ENCODE measurements at regions not wholly inside any gene's neighbourhood (a gene's known extent, or its start where the extent isn't known, plus 50 kb on each side); places are given as distances from the start of the nearest gene placed in this dataset.
"Not testable (repeated sequence)": the region's sequence is repeated elsewhere in the genome, so short reads cannot be mapped to it uniquely, and the experiment has no call there.

DNA sequence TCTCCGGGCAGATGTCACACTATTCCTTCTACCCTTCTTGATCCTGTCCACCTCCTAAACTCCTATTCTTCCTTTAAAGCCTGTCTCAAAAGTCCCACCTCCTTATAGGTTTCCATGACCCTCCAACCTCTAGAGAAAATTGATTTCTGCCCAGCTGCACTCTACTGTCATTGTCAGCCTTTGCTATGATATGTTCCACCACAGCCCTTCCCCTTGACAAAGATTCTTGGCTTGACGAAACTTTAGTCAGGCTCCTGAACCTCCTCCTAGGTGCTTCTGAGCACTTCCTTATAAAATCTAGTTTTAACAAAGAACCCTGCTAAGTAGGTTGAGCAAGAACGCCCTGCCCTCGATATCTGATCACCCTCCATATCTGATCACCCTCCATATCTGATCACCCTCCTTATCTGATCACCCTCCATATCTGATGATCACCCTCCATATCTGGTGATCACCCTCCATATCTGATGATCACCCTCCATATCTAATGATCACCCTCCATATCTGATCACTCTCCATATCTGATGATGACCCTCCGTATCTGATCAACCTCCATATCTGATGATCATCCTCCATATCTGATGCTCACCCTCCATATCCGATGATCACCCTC is 103.2 kb downstream of the RIN2 start:
- Mint-ChIP-seq H3K27me3 (ENCODE audit: low read depth) (no peaks in the 10 kb centered on the region), H3K4me3 (ENCODE audit: low read depth) (no peak overlapping the region), H3K9me3 (no peaks in the 10 kb centered on the region), H3K36me3 (ENCODE audit: low read depth) (no peaks in the 10 kb centered on the region), H3K4me1 (ENCODE audit: low read depth) (no peaks in the 10 kb centered on the region), H3K27ac (no peak overlapping the region)
- intact Hi-C loops (cut with micrococcal nuclease), result no loop called here
- no peak for DNase-seq (ENCODE audit: low spot score)

GRCh38 chr20:19864130-19864529 is 106.1 kb downstream of the RIN2 start:
- H3K27me3 Mint-ChIP-seq (ENCODE audit: low read depth), result no peaks in the 10 kb centered on the region
- no peaks in the 10 kb centered on the region for H3K4me1 Mint-ChIP-seq (ENCODE audit: low read depth)
- intact Hi-C loops (cut with micrococcal nuclease), result no loop called here
- no peak for DNase-seq (ENCODE audit: low spot score)
- no peak overlapping the region for H3K27ac Mint-ChIP-seq
- H3K9me3 Mint-ChIP-seq, result no peaks in the 10 kb centered on the region
- no peak overlapping the region for H3K4me3 Mint-ChIP-seq (ENCODE audit: low read depth)
- no peaks in the 10 kb centered on the region for H3K36me3 Mint-ChIP-seq (ENCODE audit: low read depth)

DNA sequence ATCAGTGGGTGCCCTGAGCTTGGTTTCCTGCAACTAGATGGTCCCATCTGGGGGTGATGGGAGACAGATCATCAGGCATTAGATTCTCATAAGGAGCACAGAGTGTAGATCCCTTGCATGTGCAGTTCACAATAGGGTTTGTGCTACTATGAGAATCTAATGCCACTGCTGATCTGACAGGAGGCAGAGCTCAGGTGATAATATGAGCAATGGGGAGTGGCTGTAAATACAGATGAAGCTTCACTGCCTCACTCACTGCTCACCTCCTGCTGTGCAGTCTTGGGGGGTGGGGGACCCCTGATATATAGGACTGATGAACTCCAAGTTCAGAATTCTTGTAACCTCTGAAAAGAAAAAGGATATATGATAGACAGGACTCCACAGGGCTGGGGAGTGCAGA is 108.0 kb downstream of the RIN2 start:
- intact Hi-C loops (cut with micrococcal nuclease), result no loop called here
- no peak overlapping the region for H3K4me3 Mint-ChIP-seq (ENCODE audit: low read depth)
- no peaks in the 10 kb centered on the region for H3K36me3 Mint-ChIP-seq (ENCODE audit: low read depth)
- no peaks in the 10 kb centered on the region for H3K9me3 Mint-ChIP-seq
- no peak for DNase-seq (ENCODE audit: low spot score)
- H3K4me1 Mint-ChIP-seq (ENCODE audit: low read depth), result no peaks in the 10 kb centered on the region
- no peaks in the 10 kb centered on the region for H3K27me3 Mint-ChIP-seq (ENCODE audit: low read depth)
- H3K27ac Mint-ChIP-seq, result no peak overlapping the region

DNA sequence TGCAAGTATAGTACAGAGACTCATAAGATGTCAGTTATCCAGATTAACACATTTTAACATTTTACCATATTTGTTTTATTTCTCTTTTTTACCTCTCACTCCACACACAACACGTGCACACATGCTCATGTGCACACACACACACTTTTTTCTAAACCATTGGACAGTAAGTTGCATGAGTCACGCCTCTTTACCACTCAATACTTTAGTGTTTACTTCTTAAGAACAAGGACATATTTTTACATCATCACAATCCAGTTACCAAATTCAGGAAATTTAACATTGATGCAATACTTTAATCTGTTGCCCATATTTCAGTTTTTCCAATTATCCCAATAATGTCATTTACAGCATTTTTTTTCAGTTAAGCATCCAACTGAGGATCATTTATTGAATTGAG is 109.0 kb downstream of the RIN2 start:
- H3K4me1 Mint-ChIP-seq (ENCODE audit: low read depth), result no peaks in the 10 kb centered on the region
- intact Hi-C loops (cut with micrococcal nuclease), result no loop called here
- H3K9me3 Mint-ChIP-seq, result no peaks in the 10 kb centered on the region
- H3K27ac Mint-ChIP-seq, result no peak overlapping the region
- H3K27me3 Mint-ChIP-seq (ENCODE audit: low read depth), result no peaks in the 10 kb centered on the region
- no peaks in the 10 kb centered on the region for H3K36me3 Mint-ChIP-seq (ENCODE audit: low read depth)
- no peak overlapping the region for H3K4me3 Mint-ChIP-seq (ENCODE audit: low read depth)
- DNase-seq (ENCODE audit: low spot score), result no peak

DNA sequence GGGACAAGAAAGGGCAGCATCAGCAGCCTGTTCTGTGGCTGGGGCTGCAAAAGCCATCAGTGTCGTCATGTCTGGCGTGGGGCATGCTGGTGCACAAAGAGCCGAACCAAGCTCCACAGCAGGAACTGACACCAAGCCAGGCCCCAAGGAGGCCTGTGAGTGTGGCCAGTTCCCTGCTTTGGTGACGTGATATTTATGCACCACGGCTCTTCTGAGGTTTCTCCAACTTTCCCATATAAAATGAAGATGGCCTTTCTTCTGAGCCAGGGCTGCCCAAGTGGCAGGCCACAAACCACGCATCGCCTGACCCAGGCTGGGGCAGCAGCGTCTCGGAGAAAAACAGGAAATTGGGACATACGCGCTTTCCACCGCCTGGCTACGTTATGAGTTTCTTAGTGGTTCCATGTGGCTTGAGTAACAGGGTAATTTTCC is 109.9 kb downstream of the RIN2 start:
- Mint-ChIP-seq H3K4me3 (ENCODE audit: low read depth) (no peak overlapping the region), H3K27ac (no peak overlapping the region), H3K9me3 (no peaks in the 10 kb centered on the region), H3K36me3 (ENCODE audit: low read depth) (no peaks in the 10 kb centered on the region), H3K27me3 (ENCODE audit: low read depth) (no peaks in the 10 kb centered on the region), H3K4me1 (ENCODE audit: low read depth) (no peaks in the 10 kb centered on the region)
- intact Hi-C loops (cut with micrococcal nuclease), result no loop called here
- no peak for DNase-seq (ENCODE audit: low spot score)

GRCh38 chr20:19868441-19868840 is 110.4 kb downstream of the RIN2 start:
- DNase-seq (ENCODE audit: low spot score), result no peak
- intact Hi-C loops (cut with micrococcal nuclease), result no loop called here
- H3K4me1 Mint-ChIP-seq (ENCODE audit: low read depth), result no peaks in the 10 kb centered on the region
- H3K27ac Mint-ChIP-seq, result no peak overlapping the region
- no peak overlapping the region for H3K4me3 Mint-ChIP-seq (ENCODE audit: low read depth)
- no peaks in the 10 kb centered on the region for H3K36me3 Mint-ChIP-seq (ENCODE audit: low read depth)
- H3K27me3 Mint-ChIP-seq (ENCODE audit: low read depth), result no peaks in the 10 kb centered on the region
- no peaks in the 10 kb centered on the region for H3K9me3 Mint-ChIP-seq

DNA sequence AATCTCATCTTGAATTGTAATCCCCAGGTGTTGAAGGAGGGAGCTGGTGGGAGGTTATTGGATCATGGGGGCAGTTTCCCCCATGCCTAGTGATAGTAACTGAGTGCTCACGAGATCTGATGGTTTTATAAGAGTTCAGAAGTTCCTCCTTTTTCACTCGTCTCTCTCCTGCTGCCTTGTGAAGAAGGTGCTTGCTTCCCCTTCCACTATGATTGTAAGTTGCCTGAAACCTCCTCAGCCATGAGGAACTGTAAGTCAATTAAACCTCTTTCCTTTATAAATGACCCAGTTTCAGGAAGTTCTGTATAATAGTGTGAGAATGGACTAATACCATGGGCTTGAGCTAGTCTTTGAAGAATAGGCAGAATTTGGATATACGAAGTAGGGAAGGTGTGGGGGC is 113.9 kb downstream of the RIN2 start:
- H3K36me3 Mint-ChIP-seq (ENCODE audit: low read depth), result no peaks in the 10 kb centered on the region
- H3K9me3 Mint-ChIP-seq, result no peaks in the 10 kb centered on the region
- H3K27ac Mint-ChIP-seq, result no peak overlapping the region
- H3K4me1 Mint-ChIP-seq (ENCODE audit: low read depth), result no peaks in the 10 kb centered on the region
- H3K4me3 Mint-ChIP-seq (ENCODE audit: low read depth), result no peak overlapping the region
- intact Hi-C loops (cut with micrococcal nuclease), result no loop called here
- no peak for DNase-seq (ENCODE audit: low spot score)
- H3K27me3 Mint-ChIP-seq (ENCODE audit: low read depth), result peaks cover 2% of the 10 kb centered on the region

- Mint-ChIP-seq H3K27me3 (ENCODE audit: low read depth) (peaks cover 2% of the 10 kb centered on the region), H3K36me3 (ENCODE audit: low read depth) (no peaks in the 10 kb centered on the region), H3K4me3 (ENCODE audit: low read depth) (no peak overlapping the region), H3K27ac (no peak overlapping the region), H3K4me1 (ENCODE audit: low read depth) (no peaks in the 10 kb centered on the region), H3K9me3 (no peaks in the 10 kb centered on the region)
- DNase-seq (ENCODE audit: low spot score), result no peak
- intact Hi-C loops (cut with micrococcal nuclease), result no loop called here
Observed at GRCh38 chr20:19874040-19874727, 116.1 kb downstream of the RIN2 start.

DNA sequence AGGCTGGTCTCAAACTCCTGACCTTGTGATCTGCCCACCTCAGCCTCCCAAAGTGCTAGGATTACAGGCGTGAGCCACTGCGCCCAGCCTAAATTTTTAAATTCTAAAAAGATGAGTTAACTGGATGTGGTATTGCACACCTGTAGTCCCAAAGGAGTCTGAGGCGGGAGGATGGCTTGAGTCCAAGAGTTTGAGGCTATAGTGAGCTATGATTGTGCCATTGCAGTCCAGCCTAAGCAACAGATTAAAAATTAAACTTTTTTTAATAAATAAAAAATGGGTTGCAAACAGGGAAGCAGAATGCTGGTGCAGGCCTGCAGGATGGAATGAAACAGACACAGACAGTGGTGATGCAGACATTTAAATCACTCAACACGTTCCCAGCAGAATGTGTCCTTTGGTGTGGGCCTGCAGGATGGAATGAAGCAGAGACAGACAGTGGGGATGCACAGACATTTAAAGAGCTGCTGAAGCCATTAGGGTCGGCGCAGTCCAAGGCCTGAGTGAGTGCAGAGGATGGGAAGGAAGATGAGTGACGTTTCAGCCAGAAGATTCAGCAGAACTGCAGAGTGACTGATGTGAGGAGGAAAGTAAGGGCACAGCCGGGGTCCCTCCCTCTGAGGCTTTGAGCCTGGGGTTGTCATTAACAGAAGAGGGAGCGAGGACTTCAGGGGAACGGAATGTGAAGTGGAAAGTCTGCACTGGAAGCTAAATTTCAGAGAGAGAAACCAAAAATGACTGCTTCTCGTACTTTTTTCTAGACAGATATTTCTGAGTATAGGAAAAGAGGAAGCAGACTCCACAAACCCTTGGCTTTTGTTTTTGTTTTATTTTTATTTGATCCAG is 117.5 kb downstream of the RIN2 start:
- no peak overlapping the region for H3K4me3 Mint-ChIP-seq (ENCODE audit: low read depth)
- H3K9me3 Mint-ChIP-seq, result no peaks in the 10 kb centered on the region
- H3K27ac Mint-ChIP-seq, result no peak overlapping the region
- H3K4me1 Mint-ChIP-seq (ENCODE audit: low read depth), result no peaks in the 10 kb centered on the region
- no peak for DNase-seq (ENCODE audit: low spot score)
- peaks cover 2% of the 10 kb centered on the region for H3K27me3 Mint-ChIP-seq (ENCODE audit: low read depth)
- intact Hi-C loops (cut with micrococcal nuclease), result no loop called here
- no peaks in the 10 kb centered on the region for H3K36me3 Mint-ChIP-seq (ENCODE audit: low read depth)

GRCh38 chr20:19876828-19877460 is 118.9 kb downstream of the RIN2 start:
- Mint-ChIP-seq H3K36me3 (ENCODE audit: low read depth) (no peaks in the 10 kb centered on the region), H3K27ac (no peak overlapping the region), H3K27me3 (ENCODE audit: low read depth) (peaks cover 2% of the 10 kb centered on the region), H3K4me3 (ENCODE audit: low read depth) (no peak overlapping the region), H3K4me1 (ENCODE audit: low read depth) (no peaks in the 10 kb centered on the region), H3K9me3 (no peaks in the 10 kb centered on the region)
- no peak for DNase-seq (ENCODE audit: low spot score)
- intact Hi-C loops (cut with micrococcal nuclease), result no loop called here

DNA sequence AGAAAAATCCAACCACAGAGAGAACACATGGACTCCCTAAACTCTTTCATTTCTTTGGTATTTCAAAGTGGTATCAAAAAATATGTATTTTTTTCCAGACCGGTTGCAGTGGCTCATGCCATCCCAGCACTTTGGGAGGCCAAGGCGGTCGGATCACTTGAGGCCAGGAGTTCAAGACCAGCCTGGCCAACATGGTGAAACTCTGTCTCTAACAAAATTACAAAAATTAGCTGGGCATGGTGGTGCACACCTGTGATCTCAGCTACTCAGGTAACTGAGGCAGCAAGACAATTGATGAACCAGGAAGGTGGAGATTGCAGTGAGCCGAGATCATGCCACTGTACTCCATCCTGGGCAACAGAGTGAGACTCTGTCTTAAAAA is 121.8 kb downstream of the RIN2 start:
- H3K27me3 Mint-ChIP-seq (ENCODE audit: low read depth); H3K36me3 Mint-ChIP-seq (ENCODE audit: low read depth); H3K27ac Mint-ChIP-seq; intact Hi-C loops (cut with micrococcal nuclease); H3K9me3 Mint-ChIP-seq; H3K4me1 Mint-ChIP-seq (ENCODE audit: low read depth); DNase-seq (ENCODE audit: low spot score); H3K4me3 Mint-ChIP-seq (ENCODE audit: low read depth): not testable (repeated sequence)

DNA sequence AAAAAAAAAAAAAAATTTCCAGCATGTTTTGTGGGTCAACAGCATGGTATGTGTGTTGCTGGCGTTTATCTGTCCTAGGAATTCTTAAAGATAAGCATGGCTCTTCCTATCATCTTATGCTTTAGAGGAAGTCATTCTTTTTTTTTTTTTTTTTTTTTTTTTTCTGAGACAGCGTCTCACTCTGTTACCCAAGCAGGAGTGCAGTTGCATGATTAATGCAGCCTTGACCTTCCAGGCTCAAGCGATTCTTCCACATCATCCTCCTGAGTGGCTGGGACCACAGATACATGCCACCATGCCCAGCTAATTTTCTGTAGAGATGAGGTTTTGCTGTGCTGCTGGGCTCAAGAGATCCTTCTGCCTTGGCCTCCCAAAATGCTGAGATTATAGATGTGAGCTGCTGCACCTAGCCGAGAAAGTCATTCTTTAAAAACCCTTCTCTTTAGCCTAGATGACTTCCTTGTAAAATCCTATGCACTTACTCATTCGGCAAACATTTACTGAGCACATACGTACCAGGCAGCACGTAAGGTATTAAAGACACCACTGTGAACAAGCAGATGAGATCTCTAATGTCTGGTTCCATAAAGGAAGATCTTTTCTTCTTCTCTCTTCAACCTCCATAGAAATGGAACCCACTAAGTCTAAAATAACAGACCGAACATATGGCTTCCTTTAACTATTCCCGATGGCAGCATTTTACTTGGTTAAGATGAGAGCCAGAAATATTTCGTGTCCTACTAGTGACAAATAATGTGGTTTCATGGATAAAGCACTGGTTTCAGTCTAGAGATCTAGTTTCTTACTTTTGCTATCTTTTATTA is 122.4 kb downstream of the RIN2 start:
- no peak for DNase-seq (ENCODE audit: low spot score)
- no peaks in the 10 kb centered on the region for H3K9me3 Mint-ChIP-seq
- H3K27ac Mint-ChIP-seq, result no peak overlapping the region
- intact Hi-C loops (cut with micrococcal nuclease), result no loop called here
- no peaks in the 10 kb centered on the region for H3K4me1 Mint-ChIP-seq (ENCODE audit: low read depth)
- no peak overlapping the region for H3K4me3 Mint-ChIP-seq (ENCODE audit: low read depth)
- peaks cover 2% of the 10 kb centered on the region for H3K27me3 Mint-ChIP-seq (ENCODE audit: low read depth)
- H3K36me3 Mint-ChIP-seq (ENCODE audit: low read depth), result no peaks in the 10 kb centered on the region
